UCSD-AML1 (cell line): ENCODE measurements at regions not wholly inside any gene's neighbourhood (a gene's known extent, or its start where the extent isn't known, plus 50 kb on each side); places are given as distances from the start of the nearest gene placed in this dataset.

Experiments used
- DNase-seq: peaks from one replicate; lab custom pipeline; 2025; ENCODE audit not compliant: unreplicated experiment; lab: John Stamatoyannopoulos, UW

DNA sequence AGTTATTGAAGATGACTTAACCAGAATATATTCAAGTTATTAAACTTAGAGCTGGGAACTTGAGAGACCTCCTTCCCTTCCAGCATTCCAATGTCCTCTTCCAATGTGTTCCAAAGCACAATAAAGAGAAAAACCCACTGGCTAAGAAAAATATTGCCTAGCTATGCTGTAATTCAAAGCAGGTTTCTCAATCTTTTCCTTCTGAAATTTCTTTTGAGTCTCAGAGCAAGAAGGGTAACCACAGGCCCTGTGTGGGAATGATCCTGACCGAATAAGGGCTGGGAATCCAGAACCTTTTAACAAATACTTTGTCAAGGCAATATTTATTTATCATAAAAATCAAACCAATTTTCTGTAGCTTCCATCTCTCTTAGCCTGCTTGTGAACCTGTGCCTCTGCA, 150.7 kb upstream of the SFRP2 start:
- no peak for DNase-seq

DNA sequence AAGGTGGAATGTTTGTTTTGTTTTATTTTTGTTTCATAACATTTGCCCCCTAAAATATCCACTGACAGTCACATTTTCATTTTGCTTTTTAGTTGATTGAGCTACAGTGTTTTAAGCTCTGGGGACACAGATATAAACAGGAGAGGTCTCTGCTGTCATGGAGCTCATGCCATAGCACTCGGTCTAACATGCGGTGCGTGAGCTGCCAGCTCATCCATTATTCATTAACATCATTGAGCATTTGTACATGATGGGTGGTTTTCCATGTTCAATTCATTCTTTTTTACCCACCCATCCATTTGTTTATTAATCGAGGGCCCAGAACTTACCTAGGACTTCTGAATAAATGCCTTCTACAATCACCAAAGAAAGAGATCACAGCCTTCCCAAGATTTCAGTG, 150.1 kb upstream of the SFRP2 start:
- DNase-seq, result no peak

DNA sequence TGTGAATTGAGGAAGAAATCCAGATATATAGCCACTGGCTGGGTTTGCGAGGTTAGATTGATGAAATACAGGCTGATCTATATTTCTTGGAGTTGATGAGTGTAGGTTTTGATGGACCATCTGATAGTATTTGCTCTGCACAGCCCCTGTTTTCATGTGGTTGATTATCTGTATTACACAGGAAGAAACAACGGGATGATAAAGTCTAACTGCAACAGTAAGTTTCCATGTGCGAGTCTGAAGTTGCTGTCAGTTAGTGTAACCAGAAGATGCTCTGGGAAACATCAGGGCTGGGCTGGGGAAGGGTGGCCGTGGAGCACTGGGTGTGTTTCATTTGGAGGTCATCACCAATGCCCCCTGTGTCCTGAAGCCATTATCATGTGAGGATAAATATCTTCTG, 148.4 kb upstream of the SFRP2 start:
- no peak for DNase-seq

DNA sequence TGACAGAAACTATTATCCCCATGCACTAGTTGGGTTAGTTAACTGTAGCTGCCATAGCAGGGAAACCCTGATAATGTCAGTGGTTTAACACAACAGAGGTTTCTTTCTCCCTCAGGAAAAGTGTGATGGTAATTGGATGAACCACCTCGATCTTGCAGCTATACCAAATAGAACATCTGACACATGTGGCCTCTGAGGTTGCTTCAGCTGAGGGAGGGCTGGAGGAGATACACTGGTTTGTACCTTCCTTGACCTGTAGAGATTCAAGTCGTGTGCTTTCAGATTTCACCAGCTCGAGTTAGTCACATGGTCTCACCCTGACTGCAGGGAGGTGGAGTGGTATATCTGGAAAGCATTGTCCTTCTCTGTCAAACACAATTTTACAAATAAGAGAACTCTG, 147.2 kb upstream of the SFRP2 start:
- DNase-seq, result no peak

DNA sequence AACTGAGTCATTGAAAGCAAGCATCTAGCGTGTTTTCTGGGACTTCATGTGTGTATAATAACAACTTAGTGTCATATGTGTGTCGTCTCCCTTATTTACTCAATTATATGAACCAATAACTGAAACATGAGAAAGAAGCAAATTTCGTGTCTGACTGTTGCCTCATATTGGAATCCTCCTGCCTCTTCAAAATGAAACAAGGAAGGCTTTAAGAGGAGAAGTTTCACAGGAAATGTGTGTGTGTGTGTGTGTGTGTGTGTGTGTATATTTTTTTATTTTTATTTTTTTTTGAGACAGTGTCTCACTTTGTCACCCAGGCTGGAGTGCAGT, 145.8 kb upstream of the SFRP2 start:
- DNase-seq, result no peak

DNA sequence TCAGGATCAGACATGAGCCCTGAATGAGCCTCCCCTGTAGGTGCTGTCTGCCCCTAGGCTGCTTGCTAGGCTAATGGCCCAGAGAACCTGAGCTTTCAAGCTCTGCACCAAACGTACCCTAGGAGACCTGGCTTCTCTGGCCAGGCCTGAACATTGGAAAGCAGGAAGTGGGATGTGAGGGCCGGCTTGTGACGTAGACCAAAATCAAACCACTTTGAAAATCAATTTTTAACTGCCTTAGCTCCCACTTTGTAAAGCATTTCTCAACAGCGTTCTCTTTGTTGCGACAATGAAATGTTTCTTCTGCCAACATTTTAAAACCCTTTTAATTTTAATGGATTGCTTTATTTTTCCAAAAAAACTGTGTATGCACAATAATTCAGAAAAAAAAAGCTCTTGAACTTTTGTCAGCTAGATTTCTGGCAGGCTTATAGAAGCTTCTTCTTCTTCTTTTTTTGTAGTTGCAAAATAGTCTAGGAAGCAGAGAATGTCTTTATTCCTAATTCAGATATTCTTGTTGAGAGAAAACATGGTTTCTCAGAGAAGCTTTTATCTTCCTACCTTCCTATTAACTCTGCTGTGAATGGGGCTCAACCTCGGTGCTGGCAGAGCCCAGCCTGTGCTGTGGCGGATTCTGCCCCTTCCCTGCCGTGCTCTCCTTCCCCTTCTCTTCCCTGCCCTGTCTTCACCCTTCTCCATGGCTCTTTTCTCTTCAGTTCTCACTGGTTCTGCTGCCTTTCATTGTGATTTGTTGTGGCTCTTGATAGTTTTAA, 145.2 kb upstream of the SFRP2 start:
- no peak for DNase-seq

DNA sequence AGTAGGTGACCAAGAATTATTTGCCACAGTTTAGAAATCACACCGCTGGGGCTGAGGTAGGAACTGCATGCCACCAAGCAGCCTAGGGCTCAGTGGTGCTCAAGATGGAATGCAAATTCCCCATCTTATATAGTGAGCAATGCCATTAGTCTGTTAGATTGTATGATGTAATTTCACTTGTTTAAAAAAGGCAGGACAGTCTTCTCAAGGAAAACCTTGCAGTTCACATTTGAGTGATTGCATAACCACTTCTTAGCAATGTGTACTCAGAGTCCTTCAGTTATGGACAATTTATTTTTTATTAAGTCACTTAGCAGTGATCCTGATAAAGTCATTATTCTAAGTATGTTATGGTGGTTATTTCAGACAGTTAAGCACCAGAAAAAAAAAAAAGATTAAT, 142.9 kb upstream of the SFRP2 start:
- DNase-seq, result no peak

DNA sequence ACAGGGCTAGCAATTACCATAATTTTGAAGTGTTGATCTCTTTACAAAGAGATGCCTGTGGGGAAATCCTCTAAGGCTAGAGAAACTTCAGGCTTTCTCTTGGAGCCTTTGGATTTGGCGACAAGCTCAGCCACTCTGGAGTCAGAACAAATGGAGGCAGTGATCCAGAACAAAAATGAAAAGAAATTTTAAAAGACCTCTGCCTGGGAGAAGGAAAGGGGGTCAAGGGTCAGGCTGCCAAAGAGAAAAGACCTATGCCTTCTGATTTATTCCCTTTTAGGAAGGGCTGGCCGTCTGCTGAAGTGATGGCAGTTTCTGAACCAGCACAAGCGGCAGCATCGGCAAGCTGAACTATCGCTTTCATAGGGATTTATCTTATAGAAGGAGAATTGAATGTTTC, 140.8 kb upstream of the SFRP2 start:
- no peak for DNase-seq

DNA sequence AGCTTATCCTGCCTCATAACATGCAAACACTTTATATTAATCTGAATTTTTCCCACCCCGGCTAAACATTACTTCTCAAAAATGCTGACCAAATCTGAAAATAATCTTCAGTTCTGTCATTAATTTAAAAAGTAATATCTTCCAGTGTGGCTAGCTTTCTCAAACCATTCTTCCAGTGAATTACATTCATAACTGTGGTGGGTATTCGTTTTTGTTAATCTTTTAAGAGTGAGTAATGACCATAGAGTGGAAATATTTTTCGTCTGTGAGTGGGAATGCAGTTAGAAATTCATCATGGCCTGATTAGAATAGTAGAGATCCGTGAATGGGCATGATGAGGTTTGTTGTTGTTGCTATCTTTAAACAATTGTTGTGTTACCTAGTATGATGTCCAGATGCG, 138.6 kb upstream of the SFRP2 start:
- no peak for DNase-seq

DNA sequence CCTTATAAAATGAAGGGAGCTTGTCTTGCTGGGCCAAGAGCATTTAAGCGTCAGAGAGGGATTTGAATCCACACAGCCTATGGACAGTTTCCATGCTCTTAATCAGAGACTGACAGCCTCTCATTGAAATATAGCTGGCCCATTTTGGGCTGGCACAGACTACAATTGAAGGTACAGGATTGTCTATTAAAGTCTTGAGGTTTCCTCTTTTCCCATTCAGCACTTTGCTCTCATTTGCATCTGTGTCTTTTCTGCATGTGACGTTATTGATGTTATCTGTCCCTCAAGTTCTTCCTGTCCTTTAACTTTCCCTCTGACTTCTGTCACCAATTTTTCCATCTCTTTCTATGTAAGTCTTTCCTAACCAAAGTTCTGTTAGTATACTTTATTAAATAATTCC, 133.3 kb upstream of the SFRP2 start:
- DNase-seq, result no peak

DNA sequence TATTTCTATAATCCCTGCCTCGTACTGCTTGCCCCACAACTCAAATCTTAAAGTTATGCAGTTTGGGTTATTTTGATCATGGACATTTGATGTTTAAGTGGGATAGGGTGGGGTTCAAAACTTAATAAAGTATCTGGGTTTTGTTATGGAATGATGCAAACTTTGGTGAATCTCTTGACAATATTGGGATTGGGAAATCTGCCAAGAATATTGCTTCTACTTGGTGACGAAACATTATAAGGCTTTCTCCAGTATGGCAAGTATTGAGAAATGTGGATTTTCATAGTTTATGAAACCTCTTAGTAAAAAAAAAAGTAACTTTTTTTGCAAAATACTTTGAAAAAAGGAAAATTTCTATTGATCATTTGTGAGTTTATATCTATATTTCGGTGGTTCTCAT, 130.8 kb upstream of the SFRP2 start:
- no peak for DNase-seq

DNA sequence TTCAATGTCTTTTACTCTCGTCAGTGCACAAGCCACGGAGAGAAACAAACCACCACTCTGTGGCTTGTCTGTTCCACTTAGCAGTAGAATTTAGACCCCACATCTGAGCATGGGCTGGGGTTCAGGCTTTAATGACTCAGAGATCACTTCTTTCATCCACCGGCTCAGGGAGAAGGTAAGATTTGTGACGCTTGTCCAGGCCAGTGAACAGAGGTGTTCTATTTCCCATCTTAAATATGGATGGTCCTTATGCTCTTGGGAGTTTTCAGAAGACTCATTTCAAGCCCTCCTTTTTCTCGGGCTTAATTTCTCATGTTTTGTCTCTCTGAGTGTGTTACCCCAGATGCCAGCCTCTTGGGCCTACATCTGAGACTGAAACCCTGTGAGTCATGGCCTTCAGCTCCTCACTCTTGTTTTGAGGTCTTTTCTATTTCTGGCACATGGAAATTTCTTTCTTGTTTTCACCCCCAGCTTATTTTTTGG, 127.4 kb upstream of the SFRP2 start:
- DNase-seq, result no peak

DNA sequence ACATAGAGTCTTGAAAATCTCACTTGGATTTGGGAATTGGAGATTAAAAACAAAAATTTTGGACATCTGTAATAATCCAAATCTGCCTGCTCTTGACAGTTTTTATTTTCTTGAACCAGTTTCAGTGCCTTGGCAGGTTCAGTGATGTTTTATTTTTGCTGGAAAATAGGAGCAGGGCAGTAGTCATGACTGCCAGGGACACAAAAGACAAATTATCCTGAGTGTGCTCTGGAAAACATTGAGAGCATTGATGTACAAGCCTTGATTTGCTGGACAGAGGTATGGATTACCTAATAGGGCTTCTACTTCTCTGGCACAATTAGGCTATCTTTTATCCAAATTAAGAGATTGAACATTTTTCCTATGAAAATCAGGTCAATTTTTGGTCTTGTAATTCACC, 123.4 kb upstream of the SFRP2 start:
- no peak for DNase-seq

DNA sequence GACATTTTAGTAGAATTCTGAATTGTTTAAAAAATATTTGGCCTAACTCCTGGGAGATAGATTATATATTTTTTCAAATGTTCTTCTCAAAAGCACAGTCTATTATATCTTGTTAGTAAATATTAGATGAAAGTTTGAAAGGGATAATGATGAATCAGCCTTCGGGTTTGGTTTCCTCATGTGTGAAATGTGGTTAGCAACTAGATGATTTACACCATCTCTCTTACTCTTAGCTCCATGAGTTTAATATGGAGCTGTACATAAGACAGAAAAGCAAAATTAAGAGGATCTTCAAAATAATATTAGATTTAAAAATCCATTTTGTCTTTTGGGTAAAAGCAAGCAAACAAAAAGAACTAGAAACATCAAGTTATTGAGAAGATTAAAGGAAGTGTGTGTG, 120.8 kb upstream of the SFRP2 start:
- no peak for DNase-seq

DNA sequence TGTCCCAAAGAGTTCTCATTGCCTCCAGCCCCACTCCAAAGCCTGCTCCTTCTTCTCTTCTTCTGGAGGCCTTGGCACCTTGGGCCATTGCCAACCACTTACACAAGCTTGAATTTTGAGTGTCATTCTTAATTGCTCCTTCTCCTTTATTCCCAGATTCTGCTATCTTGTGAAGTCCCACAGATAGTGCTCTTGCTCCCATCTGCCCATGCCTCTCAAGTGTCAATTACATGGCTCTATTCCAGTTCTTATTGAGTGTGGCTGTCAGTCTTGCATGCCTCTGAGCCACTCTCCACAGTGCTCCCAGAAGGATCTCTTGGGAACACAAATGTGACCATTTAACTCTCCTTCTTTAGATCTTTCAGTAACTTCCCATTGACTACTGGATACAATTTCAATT, 117.3 kb upstream of the SFRP2 start:
- no peak for DNase-seq

DNA sequence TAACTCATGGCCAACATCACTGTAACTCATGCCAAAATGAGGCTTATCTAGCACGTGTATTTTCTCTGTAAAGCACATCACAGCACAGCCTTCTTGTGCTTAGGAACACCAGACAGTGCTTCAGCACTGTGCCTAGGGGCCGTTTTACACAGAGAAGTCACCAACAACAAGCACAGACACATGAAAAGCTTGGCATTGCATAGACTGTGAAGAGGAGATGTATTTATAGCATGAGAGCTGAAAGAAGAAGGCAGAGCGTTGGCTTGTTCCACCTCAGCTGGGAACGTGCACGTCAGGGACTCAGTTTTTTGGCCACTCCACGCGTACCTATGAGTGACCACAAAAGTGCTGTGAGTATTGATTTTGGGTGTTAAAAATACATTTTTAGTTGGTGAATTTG, 116.3 kb upstream of the SFRP2 start:
- no peak for DNase-seq

DNA sequence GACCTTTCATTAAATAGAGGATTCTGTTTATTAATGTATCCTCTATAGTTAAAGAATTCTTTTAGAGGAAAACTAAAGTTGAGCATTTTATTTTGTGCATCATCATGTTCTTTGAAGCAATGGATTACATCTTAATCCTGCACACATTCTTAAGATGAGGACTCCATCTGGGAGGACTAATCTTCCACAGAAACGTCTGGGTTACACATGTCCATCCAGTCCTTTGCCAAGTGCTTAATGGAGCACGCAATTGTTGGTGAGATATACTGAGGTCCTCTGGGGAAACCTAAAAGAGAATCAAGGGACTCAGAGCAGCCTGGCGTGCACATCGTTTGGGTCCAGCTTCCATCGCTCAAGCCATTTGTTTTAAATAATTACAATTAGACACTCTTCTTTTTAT, 115.1 kb upstream of the SFRP2 start:
- no peak for DNase-seq

DNA sequence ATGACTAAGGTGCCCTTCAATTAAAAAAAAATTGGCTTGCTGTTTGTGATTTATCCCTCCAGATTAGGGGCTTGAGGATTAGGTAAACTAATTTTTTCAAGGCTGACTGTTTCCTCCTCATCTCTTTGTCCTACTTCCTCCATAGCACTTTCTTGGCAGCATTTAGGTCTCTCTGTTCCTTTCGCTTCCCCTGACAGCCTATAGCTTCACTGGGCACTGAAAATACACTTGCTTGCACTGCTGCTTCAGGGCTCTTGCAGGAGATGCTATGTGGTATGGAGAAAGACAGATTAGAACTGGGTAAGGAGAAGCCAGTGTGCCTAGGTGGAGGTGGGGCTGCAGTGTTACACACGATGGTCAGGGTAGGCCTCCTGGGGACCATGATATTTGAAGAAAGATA, 112.3 kb upstream of the SFRP2 start:
- no peak for DNase-seq

DNA sequence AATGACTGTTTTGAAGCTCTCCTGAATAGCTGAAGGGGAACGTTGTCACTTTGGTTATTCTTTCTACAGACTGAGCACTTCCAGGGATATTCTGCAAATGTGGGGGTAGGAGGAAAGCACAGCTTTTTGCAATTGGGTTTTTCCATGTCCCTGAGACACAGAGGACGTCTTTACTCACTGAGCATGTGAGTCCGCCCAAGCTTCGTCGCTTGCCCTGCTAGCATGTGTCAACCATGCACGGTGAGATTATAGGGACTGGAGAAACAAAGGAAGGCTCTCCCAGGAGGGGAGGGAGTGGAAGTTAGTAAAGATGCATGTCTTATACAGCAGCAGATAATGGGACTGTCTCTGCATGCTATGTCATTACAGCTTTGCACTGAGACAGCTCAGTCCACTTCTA, 111.5 kb upstream of the SFRP2 start:
- no peak for DNase-seq

DNA sequence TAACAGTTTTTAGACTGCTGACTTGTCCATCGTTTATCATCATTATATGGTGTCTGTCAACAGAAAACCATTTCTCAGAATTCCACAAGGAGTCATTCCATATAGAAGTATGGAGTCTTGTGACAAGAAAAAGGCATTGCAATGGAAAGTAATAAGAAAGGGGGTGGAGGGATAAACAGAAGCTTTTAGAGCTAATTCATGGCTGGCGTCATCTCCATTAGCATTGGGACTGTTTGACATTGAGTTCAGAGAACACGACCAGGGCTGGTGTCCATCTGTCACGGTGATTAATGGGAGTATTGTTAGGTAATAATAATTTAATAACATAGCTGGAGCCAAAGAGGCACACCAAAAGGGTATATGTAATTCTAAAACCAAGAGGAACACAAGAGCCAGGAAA, 101.9 kb upstream of the SFRP2 start:
- DNase-seq, result no peak

DNA sequence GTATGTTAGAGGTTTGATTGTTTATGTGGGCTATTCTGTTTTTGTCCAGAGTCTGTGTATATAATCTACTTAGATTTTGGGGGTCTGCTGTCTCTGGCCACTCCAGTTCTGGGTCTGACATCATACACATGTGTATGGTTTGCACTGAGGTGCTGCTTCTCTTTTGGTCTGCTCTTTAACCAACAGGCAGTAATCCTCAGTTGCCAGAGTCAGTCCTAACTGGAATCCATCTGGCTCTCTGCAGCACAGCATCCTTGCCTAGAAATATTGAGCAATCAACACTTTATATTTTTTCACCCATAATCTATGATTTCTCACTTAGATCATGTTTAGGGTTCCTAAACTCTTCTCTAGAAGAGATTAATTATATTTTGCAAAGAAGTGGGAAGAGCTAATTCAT, 98.3 kb upstream of the SFRP2 start:
- no peak for DNase-seq

DNA sequence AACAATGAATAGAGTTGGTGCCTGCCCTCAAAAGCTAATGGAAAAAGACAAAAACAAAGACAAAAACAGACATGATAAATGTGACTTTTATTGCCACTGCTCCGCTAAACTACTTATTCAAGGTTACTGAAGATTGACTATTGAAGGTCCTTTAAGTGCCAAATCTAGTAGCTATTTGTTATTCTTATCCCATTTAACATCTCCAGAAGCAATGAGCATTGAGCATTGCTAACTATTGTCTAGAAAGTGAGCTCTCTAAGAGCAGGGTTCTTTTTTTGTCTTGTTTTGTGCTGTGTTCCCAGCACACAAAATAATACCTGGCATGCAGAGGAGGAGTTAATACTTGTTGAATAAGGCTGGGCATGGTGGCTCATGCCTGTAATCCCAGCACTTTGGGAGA, 95.4 kb upstream of the SFRP2 start:
- no peak for DNase-seq

DNA sequence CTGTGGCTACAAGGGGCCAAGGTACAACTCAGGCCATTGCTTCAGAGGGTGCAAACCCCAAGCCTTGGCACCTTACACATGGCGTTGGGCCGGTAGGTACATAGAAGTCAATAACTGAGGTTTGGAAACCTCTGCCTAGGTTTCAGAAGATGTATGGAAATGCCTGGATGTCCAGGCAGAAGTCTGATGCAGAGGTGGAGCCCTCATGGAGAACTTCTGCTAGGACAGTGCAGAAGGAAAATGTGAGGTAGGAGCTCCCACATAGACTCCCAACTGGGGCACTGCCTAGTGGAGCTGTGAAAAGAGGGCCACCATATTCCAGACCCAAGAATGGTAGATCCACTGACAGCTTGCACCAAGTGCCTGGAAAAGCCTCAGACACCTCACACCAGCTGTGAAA, 92.1 kb upstream of the SFRP2 start:
- DNase-seq, result no peak

DNA sequence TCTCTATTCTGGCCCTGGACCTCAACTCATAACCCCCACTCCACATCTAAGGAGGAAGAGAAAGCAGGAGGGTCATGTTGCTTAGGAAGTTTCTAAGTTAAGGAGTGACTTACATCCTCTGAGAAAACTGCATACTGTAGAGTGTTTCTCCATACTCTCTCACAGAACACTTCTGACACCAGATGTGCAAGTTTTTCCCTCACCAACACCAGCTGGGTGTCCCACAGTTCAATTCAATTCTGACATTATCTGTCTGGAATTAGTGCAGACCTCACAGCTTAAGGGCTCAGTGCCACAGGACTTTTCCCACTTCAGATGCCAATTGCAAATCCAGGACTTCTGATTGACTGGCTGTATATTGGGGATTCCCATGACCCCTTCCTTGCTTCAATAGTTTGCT, 89.0 kb upstream of the SFRP2 start:
- DNase-seq, result no peak
